ENCODE measurements at regions not wholly inside any gene's neighbourhood (a gene's known extent, or its start where the extent isn't known, plus 50 kb on each side); places are given as distances from the start of the nearest gene placed in this dataset.

DNA sequence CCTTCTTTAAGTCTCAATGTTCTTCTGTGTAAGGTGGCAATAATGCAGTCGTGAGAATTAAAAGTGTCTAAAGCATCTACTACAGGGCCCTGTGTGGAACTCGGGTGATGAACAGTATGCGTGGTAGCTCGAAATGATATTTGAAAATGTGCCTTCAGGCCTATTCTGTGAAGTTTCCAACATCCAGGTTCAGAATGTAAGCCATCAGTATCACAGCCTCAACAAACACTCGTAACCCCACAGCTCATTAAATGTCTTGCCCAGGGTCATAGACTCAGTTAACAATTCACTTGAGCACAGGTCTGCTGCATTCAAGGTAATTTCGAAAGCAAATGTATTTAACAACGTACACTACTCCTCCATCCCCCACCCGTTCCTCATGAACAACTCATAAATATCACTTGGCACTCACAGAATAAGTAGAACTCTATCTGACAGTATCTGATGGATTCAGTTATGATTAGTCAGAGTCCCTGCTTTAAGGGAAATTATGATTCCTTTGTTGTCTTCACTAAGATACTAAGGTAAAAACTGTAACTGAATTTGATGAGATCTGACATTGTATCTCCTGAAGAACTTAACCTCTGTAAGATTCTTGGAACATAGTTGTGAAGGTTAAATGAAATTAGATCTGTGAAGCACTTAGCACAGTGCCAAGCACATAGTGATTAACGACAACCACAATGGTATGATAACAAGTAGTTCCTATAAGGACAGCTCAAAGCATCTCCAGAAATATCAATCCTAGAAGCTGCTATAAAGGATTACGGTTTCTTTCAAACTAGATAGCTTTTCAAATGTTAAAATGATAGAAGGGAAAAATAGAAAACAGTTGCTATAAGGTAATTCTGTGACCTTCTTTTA lies 642.3 kb downstream of the TBL1XR1 start:
- no peak for DNase-seq

DNA sequence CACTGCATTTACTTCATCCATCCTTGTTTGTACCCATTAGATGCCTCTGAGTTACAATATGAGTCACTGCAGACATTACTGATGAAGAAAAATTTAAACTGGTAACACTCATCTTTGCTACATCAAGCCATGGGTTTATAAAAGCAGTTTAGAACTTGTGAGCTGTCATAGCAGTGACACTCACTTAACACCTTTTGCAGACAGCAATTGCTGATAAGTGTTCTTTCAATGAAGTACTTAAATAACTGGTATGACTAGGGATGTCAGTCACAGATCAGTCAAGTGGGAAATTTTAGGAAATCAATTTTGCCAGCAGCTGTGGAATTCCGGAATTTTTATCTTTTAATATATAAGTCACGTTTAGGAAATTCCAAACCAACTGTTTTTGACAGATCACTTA lies 643.0 kb downstream of the TBL1XR1 start:
- no peak for DNase-seq

GRCh38 chr3:176526942-176527341 lies 670.3 kb downstream of the TBL1XR1 start:
- no peak for DNase-seq

- DNase-seq, result no peak
Measured at GRCh38 chr3:176526225-176526624, 671.1 kb downstream of the TBL1XR1 start.

- no peak for DNase-seq
Measured at GRCh38 chr3:176523114-176523513, 674.2 kb downstream of the TBL1XR1 start.

- DNase-seq, result no peak
Measured at GRCh38 chr3:176522436-176522835, 674.8 kb downstream of the TBL1XR1 start.

DNA sequence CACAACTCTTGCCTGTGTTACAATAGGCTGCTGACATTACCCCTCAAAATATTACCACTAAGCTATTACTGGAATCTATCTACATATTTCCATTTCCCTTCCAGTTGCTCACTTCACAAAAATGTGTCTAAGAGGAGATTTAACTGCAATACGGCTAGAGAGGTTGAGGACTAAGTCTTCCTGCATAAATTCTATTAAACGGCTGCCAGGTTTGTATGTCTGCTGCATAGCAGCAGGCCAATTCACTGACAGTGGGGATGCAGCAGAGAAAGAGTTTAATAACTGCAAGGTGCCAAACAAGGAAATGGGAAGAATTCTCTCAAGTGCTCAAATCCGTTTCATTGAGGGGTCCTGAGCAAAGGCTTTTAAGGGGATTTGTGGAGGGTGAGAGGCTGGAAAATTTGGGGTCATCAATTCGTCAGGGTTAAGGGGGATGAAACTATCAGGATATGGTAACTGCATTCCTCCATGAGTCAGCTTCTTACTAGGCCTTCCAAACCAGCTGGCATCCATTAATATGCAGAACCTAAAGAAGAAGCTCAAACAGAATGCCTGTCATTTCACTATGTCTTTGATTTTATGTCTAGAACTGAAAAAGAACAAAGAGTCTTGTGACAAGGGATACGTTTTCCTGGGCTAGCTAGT lies 675.6 kb downstream of the TBL1XR1 start:
- no peak for DNase-seq

DNA sequence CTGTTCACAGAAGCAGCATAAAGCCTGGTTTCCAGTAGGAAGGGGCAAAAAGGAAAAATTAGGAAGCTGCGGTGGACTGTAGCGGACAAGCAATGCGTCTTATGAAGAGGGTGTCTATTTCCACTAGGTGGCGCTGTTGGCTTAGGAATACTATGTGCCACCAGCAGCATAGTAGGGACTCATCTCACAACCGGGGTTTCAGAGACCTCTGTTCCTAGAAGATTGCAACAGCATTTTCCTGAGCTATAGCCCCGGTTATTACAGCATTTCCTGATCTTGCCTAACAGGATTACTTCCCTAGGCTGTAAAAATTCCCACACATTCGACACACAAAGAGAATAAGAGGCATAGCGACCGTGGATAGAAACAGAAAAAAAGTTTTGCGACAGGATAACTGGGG lies 683.0 kb downstream of the TBL1XR1 start:
- no peak for DNase-seq

- DNase-seq, result peak; percentile 3
Measured at GRCh38 chr3:176513604-176514003, 683.7 kb downstream of the TBL1XR1 start.

- no peak for DNase-seq
Measured at GRCh38 chr3:176512037-176512436, 685.2 kb downstream of the TBL1XR1 start.

DNA sequence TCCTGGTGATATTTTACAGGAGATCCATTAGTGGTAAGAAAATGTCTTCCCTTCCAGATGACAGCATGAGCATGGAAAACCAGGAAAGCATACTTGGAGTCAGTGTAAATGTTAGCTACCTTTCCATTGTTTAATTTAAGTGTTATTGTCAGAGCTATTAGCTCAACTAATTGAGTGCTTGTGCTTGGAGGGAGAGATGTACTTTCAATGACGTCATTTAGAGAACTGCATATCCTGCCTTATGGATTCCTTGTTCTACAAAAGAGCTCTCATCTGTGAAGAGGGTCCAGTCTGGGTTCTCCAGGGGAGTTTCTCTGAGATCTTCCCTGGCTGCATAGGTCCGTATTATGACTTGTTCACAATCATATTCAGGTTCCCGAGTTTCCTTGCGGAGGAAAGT lies 687.2 kb downstream of the TBL1XR1 start:
- DNase-seq, result no peak

DNA sequence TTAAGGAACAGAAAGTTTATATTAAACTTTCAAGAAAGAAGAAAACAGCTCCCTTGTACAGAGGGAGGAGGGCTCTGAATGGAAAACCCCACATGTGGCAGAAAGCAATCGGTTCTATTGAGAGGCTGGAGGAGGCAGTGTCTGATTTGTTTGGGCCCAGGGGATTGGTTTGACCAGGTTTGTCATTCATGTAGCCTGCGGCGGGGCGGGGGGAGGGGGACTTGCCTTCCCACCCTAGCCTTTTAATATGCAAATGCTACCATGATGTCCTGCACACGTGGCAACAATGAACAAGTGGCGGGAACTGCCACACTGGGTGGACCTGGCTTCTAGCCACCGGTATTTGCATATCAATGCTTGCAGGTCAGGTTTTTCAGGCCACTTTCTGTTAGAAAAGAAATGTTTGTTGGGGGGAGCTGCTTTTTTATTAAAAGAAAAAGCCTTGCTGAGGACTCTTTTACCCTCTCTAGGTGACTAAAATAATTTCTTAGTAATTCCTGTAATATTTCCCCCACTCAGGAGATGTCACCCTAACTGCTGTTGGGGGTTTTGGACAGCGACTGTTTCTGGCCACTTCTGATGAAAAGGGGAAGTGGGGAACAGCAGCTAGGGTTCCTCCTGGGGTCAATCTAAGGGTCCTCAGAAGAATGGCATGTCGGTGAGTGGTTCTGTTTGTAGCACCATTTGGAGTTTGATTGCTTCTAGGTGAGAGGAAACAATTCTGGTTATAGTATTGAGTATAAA lies 691.2 kb downstream of the TBL1XR1 start:
- DNase-seq, result no peak

GRCh38 chr3:176491084-176491483 lies 706.2 kb downstream of the TBL1XR1 start:
- DNase-seq, result no peak

GRCh38 chr3:176490357-176490756 lies 706.9 kb downstream of the TBL1XR1 start:
- no peak for DNase-seq

DNA sequence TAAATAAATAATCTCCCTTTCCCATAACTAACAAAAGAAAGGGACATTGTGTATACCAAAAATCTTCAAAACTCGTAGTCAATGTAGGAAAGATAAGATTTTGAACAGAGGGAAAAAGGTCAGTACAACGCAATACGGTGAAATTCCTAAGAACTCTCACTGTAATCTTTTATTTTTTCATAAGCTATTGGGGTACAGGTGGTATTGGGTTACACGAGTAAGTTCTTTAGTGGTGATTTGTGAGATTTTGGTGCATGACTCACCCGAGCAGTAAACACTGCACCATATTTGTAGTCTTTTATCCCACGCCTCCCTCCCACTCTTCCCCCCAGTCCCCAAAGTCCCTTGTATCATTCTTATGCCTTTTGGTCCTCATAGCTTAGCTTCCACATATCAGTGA lies 718.0 kb downstream of the TBL1XR1 start:
- no peak for DNase-seq

GRCh38 chr3:176469694-176470205 lies 727.5 kb downstream of the TBL1XR1 start:
- no peak for DNase-seq

GRCh38 chr3:176463610-176464009 lies 733.7 kb downstream of the TBL1XR1 start:
- DNase-seq, result no peak

DNA sequence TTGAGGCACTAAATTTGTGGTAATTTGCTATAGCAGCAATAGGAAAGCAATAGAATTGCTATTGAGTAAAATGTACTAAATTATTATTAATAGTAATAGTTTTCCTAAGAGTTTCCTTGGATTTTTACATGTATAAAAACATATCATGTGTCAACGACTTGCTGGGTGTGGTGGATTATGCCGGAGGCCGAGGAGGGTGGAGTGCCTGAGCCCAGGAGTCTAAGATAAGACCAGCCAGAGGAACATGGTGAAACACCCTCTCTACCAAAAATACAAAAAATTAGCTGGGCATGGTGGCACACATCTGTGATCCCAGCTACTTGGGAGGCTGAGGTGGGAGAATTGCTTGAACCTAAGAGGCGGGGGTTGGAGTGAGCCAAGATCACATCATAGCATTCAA lies 749.9 kb downstream of the TBL1XR1 start:
- no peak for DNase-seq

GRCh38 chr3:176442326-176442725 lies 755.0 kb downstream of the TBL1XR1 start:
- DNase-seq, result no peak

GRCh38 chr3:176439729-176440128 lies 757.6 kb downstream of the TBL1XR1 start:
- DNase-seq, result no peak

- no peak for DNase-seq
Measured at GRCh38 chr3:176431991-176432390, 765.3 kb downstream of the TBL1XR1 start.

DNA sequence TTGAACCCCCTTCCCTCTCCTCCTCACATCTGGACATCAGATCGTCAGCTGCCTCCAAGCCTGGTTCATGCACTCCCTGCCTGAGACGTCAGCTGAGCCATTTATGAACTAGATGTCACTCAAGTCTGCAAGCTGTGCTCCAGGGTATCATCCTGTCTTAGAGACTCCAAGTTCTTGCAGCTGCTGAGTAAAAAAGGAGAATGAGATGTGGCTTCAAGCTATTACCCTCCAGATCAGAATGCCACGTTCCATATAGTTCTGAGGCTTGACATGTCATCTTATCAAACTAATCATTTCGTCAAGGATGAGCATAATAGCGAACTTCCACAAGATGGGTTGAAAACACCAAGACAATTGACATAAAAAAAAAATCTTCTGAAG lies 766.3 kb downstream of the TBL1XR1 start:
- no peak for DNase-seq
